Activated CD4-positive, alpha-beta T cell treated with anti-CD3 and anti-CD28 coated beads, Interleukin-2, amount 50 U/mL, for 1 hour (primary cell): ENCODE measurements at regions not wholly inside any gene's neighbourhood (a gene's known extent, or its start where the extent isn't known, plus 50 kb on each side); places are given as distances from the start of the nearest gene placed in this dataset.

Source experiments
- DNase-seq: peaks from one replicate; pipeline ENCODE4 v3.0.0-alpha.2; 2020

DNA sequence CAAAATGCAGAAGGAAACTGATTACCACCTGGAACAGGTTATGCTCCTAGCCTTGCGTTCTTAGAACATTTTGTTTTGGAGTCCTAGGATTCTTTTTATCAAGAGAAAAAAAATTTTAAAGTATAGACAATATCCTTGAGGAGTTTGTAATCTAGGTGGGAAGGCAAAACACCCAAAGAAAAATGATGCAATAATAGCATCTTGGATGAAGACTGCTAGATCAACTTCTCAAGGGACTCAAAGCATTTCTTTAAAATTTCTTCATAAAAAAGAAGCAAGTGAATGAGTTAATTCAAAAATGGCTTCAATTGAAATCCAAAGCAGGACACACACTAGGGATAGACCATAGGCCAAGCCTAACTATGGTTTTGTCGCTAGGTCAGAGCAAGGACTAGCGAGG lies 515.8 kb upstream of the ZFHX3 start:
- DNase-seq, result no peak

DNA sequence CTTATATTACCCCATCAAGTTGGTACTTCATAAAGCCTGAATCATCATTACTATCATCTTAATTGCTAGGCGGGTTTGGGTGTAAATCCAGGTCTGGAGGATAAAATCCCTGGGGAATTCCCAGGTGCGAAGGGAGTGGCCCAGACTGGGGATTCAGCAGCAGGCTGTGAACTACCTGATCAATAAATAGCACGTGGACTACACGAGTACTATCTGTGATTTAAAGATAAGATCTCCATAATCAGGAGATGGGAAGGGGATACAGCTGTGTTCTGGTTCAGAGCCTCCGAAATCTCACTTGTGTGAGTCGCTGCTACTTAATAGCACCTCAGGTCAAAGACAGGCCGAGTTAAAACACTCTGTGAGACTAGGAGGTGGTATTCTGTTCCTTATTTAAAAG lies 512.6 kb upstream of the ZFHX3 start:
- no peak for DNase-seq

DNA sequence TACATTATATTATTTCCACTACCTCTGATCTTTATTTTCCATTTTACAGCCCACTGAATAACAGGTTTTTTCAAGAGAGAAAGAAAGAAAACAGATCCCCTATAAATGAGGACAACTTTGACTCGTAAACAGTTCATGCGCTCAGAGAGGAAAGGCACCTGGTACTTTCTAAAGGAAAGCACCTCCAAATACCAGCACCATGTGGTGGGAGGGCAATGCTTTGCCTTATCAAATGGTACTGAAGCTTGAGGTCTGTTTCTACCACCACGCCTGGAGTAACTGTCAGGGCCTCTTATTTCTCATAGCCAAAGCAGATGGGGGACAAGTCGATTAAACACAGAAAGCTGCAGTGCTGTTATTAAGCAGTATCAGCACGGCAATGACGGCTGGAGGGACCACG lies 510.3 kb upstream of the ZFHX3 start:
- no peak for DNase-seq

- DNase-seq, result no peak
These were observed 506.2 kb upstream of the ZFHX3 start for GRCh38 chr16:73553941-73554660.

- no peak for DNase-seq
These were observed 502.2 kb upstream of the ZFHX3 start for GRCh38 chr16:73549984-73550631.

- DNase-seq, result no peak
These were observed 499.9 kb upstream of the ZFHX3 start for GRCh38 chr16:73547552-73548403.

DNA sequence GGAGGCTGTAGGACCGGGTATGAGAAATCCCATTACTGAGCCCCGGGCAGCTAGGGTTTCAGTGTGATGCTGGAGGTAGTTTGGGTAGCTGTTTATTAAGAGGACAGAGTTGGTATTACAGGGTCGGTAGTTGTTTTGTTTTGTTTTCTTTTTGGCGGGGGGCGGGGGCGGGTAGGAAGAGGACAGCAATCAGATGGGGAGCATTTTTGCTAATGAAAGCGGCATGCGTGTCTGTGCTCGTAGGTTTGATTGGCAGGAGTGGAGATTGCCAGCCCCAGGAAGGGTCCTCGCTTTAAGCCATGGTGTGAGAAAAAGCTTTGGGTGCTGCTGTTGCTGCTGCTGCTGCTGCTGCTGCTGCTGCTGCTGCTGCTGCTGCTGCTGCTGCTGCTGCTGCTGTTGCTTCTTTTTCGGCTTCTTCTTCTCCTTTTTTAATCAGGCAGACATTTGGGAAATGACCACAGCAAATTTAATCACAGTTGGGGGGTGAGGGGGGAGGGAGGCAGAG lies 498.5 kb upstream of the ZFHX3 start:
- DNase-seq, result no peak

DNA sequence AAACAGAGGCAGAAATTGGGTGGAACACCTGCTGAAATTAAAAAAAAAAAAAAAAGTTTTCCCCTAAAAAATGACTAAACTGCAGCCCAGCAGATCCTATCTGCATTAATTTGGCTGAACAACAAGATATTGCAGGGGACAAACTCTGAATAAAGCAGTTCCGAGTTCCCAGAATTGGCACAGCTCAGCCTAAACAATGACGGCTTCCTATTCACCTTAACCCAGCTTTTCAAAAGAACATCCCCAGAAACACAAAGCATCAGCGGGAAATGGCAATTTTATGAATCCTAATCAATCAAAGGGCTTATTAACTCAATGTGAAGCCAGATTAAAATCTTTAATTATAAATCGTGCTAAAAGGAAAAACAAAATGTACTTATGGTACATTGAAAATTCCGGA lies 497.8 kb upstream of the ZFHX3 start:
- DNase-seq, result no peak

DNA sequence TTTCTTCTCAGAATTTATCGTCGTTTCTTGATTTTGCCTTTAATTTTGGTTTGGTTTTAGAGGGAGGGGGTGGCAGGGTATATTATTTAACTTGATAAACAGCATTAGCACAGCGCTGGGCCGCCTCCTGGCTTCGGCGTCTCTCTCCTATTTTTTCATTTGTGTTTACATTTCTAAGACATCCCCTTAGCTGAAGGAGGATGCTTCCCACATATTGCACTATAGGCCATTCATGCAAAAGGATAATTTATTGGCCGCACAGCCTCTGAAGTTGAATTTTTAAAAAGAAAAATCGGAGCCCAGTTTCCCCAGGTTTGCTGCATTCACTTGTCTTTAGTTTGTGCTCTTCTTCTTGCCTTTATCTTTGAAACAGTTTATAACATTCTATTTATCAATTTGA lies 497.4 kb upstream of the ZFHX3 start:
- no peak for DNase-seq

GRCh38 chr16:73544826-73545225 lies 496.9 kb upstream of the ZFHX3 start:
- DNase-seq, result no peak

DNA sequence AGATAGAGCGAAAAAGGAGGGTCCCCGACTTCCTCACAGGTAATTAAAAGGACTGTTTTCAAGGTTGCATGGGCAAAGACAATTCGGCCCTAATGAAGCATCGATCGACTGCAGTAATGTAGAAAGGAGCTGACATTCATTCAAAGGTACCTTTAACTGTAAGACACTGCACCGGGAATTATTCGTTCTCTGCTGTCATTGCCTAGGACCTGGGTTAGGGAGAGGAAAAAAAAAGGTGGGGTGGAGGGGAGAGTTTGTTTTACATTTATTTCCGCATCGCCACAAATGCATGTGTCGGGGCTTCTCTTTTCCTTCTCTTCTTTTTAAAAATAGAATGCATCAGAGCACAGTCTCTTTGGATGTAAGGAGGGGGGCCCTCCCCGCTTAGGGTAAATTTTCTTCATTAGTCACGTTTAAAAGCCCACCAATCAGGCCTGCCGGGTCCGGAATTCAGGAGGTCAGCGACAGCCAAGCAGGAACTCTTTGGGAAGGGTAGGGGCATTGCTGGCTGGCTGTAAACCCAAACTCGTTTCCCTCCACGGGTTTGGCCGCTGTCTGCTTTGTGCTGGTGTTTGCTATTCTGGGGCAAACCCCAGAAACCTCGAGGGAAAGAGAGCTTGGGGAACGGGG lies 496.2 kb upstream of the ZFHX3 start:
- no peak for DNase-seq

- DNase-seq, result no peak
These were observed 495.5 kb upstream of the ZFHX3 start for GRCh38 chr16:73543331-73543969.

GRCh38 chr16:73542885-73543284 lies 495.0 kb upstream of the ZFHX3 start:
- no peak for DNase-seq

- no peak for DNase-seq
These were observed 490.0 kb upstream of the ZFHX3 start for GRCh38 chr16:73537921-73538320.

DNA sequence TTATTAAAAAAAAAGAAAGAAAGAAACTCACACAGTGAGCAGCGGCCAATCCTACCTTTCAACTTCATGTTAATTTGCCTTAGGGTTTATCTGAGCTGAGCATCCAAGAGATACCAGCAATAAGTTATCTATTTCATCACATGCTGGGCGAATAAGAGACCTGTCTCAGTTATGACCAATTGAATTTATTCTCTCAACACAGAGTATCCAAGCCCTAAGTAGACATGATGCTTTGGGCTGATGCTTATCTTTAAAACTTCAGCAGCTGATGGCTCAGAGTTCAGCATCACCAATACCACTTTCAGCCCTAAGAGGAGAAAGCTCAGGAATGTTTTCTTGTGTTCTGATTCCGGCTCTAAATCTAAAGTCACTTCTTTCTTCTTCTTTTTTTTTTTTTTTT lies 489.0 kb upstream of the ZFHX3 start:
- DNase-seq, result no peak

GRCh38 chr16:73531021-73531420 lies 483.1 kb upstream of the ZFHX3 start:
- DNase-seq, result no peak

- DNase-seq, result no peak
These were observed 482.6 kb upstream of the ZFHX3 start for GRCh38 chr16:73530529-73530928.

- DNase-seq, result no peak
These were observed 481.5 kb upstream of the ZFHX3 start for GRCh38 chr16:73529303-73530012.

DNA sequence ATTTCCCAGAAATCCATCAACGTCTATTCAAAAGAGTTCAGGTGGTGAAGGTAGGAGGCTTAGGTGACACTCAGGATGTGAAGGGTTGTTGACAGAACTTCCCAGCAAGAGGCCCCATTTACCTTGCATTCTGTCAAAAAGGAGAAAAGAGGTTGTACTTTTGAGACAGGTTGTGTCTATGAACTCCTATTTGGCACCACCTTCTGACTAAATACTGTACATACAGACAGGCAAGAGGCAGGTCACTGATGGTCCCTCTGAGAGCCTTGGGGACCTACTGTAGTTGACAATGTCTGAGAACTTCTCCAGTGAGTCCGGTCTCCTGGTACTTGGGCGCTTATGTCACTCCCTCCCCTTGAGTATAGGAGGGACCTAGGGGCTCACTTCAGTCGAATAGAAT lies 479.3 kb upstream of the ZFHX3 start:
- no peak for DNase-seq

- no peak for DNase-seq
These were observed 478.3 kb upstream of the ZFHX3 start for GRCh38 chr16:73526011-73526804.

DNA sequence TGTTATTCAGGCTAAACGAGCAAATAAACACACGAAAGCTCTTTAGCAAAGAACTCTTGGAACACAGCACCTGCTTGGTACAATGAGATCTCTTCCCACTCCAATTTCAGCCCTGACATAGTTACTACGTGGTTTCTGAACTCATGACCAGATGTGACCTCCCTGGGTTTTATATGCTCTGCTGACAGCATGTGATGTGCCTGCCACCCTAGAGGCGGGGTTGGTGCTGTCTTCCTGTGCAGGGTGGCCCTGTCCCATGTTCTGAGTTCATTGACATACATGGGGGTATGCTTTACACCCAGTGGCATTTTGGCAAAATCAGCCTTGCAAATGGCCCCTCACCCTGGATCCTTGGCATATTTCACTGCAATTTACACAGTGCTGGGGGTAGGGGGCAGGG lies 475.3 kb upstream of the ZFHX3 start:
- DNase-seq, result no peak
